SK-N-SH treated with all-trans-retinoic acid at 6 μM for 48 hours (cell line): ENCODE measurements at regions not wholly inside any gene's neighbourhood (a gene's known extent, or its start where the extent isn't known, plus 50 kb on each side); places are given as distances from the start of the nearest gene placed in this dataset.

Experiments
- ATAC-seq: fragments of 200-7000 bp; cut with Tn5 transposase; 3 replicates; pipeline ENCODE4 v1.9.1; 2020; ENCODE audit warnings: mild to moderate bottlenecking, moderate library complexity
- ARNTL ChIP-seq: fragments of 450-650 bp; formaldehyde crosslinking; IDR thresholded peaks from 2 replicates; pipeline ENCODE4 v1.5.0; 2020; ENCODE audit warnings: low read depth, mild to moderate bottlenecking, moderate library complexity, borderline replicate concordance
- BACH2 ChIP-seq: fragments of 250-450 bp; sonication (Bioruptor Pico); IDR thresholded peaks from 2 replicates; pipeline ENCODE4 v1.9.0; 2021; ENCODE audit warnings: mild to moderate bottlenecking, borderline replicate concordance
- CSDC2 ChIP-seq: fragments of 250-450 bp; sonication (Bioruptor Pico); IDR thresholded peaks from 2 replicates; pipeline ENCODE4 v1.5.0; 2020; ENCODE audit warnings: mild to moderate bottlenecking, moderate library complexity
- ESRRG ChIP-seq: fragments of 250-450 bp; sonication (Bioruptor Pico); IDR thresholded peaks from 2 replicates; pipeline ENCODE4 v1.6.1; 2021; ENCODE audit warnings: mild to moderate bottlenecking
- GLIS3 ChIP-seq: fragments of 250-450 bp; sonication (Bioruptor Pico); IDR thresholded peaks from 2 replicates; pipeline ENCODE4 v1.5.0; 2020; ENCODE audit warnings: mild to moderate bottlenecking, moderate library complexity
- ISL1 ChIP-seq: fragments of 250-450 bp; sonication (Bioruptor Pico); IDR thresholded peaks from 2 replicates; pipeline ENCODE4 v2.1.2; 2022; ENCODE audit warnings: mild to moderate bottlenecking, moderate library complexity
- OSR1 ChIP-seq: fragments of 250-450 bp; sonication (Bioruptor Pico); IDR thresholded peaks from 2 replicates; pipeline ENCODE4 v1.8.0; 2022; ENCODE audit warnings: moderate library complexity, mild to moderate bottlenecking, inconsistent platforms
- POU6F1 ChIP-seq: fragments of 250-450 bp; sonication (Bioruptor Pico); IDR thresholded peaks from 2 replicates; pipeline ENCODE4 v1.8.0; 2021; ENCODE audit warnings: low read depth, mild to moderate bottlenecking, moderate library complexity, borderline replicate concordance
- PPARA ChIP-seq: fragments of 250-450 bp; sonication (Bioruptor Pico); IDR thresholded peaks from 2 replicates; pipeline ENCODE4 v1.5.0; 2020; ENCODE audit warnings: mild to moderate bottlenecking, borderline replicate concordance
- RARB ChIP-seq: fragments of 250-450 bp; sonication (Bioruptor Pico); IDR thresholded peaks from 2 replicates; pipeline ENCODE4 v1.8.0; 2021; ENCODE audit warnings: mild to moderate bottlenecking, moderate library complexity
- SNAI2 ChIP-seq: fragments of 250-450 bp; sonication (Bioruptor Pico); IDR thresholded peaks from 2 replicates; pipeline ENCODE4 v1.5.0; 2020; ENCODE audit warnings: mild to moderate bottlenecking, moderate library complexity
- TCF4 ChIP-seq: fragments of 250-450 bp; sonication (Bioruptor Pico); IDR thresholded peaks from 2 replicates; pipeline ENCODE4 v1.8.0; 2021; ENCODE audit warnings: mild to moderate bottlenecking, moderate library complexity, borderline replicate concordance
- TOX ChIP-seq: fragments of 250-450 bp; sonication (Bioruptor Pico); IDR thresholded peaks from 2 replicates; pipeline ENCODE4 v1.8.0; 2021; ENCODE audit warnings: mild to moderate bottlenecking, moderate library complexity, borderline replicate concordance
- ZC3H10 ChIP-seq: fragments of 250-450 bp; sonication (Bioruptor Pico); IDR thresholded peaks from 2 replicates; pipeline ENCODE4 v1.5.1; 2021; ENCODE audit warnings: mild to moderate bottlenecking, moderate library complexity
- ZFP3 ChIP-seq: fragments of 250-450 bp; sonication (Bioruptor Pico); IDR thresholded peaks from 2 replicates; pipeline ENCODE4 v1.5.0; 2020; ENCODE audit warnings: mild to moderate bottlenecking, moderate library complexity
- ZFP30 ChIP-seq: fragments of 450-650 bp; formaldehyde crosslinking; IDR thresholded peaks from 2 replicates; pipeline ENCODE4 v1.5.0; 2022; ENCODE audit warnings: mild to moderate bottlenecking, moderate library complexity
- ZNF565 ChIP-seq: fragments of 450-650 bp; formaldehyde crosslinking; conservative IDR thresholded peaks from 2 replicates; pipeline ENCODE4 v1.5.0; 2020; ENCODE audit warnings: low read depth, mild to moderate bottlenecking, moderate library complexity
- ZNF70 ChIP-seq: fragments of 450-650 bp; formaldehyde crosslinking; IDR thresholded peaks from 2 replicates; pipeline ENCODE4 v1.5.0; 2020; ENCODE audit warnings: mild to moderate bottlenecking, moderate library complexity
- ZNF8 ChIP-seq: fragments of 450-650 bp; formaldehyde crosslinking; IDR thresholded peaks from 2 replicates; pipeline ENCODE4 v1.5.0; 2020; ENCODE audit warnings: mild to moderate bottlenecking, moderate library complexity
- TF ChIP-seq, protein P1 (sequence below): fragments of 250-450 bp; sonication (Bioruptor Pico); IDR thresholded peaks from 2 replicates; pipeline ENCODE4 v1.5.0; 2020; ENCODE audit warnings: mild to moderate bottlenecking, moderate library complexity
- TF ChIP-seq, protein P2 (sequence below): fragments of 250-450 bp; sonication (Bioruptor Pico); IDR thresholded peaks from 2 replicates; pipeline ENCODE4 v1.5.1; 2020; ENCODE audit warnings: low read depth, mild to moderate bottlenecking, moderate library complexity

GRCh38 chr5:143624465-143624864 lies 187.5 kb upstream of the HMHB1 start (continued):
- TF ChIP-seq RARB (CRISPR knock-in tag) (no peak), ZNF70 (CRISPR knock-in tag) (no peak)
- TF ChIP-seq, all 23 proteins: peak for 0

- no peak for TF ChIP-seq ZFP30 (CRISPR knock-in tag)
- TF ChIP-seq ZNF565 (CRISPR knock-in tag), result no peak
- TF ChIP-seq, protein P1, sequence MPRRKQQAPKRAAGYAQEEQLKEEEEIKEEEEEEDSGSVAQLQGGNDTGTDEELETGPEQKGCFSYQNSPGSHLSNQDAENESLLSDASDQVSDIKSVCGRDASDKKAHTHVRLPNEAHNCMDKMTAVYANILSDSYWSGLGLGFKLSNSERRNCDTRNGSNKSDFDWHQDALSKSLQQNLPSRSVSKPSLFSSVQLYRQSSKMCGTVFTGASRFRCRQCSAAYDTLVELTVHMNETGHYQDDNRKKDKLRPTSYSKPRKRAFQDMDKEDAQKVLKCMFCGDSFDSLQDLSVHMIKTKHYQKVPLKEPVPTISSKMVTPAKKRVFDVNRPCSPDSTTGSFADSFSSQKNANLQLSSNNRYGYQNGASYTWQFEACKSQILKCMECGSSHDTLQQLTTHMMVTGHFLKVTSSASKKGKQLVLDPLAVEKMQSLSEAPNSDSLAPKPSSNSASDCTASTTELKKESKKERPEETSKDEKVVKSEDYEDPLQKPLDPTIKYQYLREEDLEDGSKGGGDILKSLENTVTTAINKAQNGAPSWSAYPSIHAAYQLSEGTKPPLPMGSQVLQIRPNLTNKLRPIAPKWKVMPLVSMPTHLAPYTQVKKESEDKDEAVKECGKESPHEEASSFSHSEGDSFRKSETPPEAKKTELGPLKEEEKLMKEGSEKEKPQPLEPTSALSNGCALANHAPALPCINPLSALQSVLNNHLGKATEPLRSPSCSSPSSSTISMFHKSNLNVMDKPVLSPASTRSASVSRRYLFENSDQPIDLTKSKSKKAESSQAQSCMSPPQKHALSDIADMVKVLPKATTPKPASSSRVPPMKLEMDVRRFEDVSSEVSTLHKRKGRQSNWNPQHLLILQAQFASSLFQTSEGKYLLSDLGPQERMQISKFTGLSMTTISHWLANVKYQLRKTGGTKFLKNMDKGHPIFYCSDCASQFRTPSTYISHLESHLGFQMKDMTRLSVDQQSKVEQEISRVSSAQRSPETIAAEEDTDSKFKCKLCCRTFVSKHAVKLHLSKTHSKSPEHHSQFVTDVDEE, result no peak
- TF ChIP-seq ISL1, result no peak
- TF ChIP-seq ARNTL, result no peak
- TF ChIP-seq, protein P2, sequence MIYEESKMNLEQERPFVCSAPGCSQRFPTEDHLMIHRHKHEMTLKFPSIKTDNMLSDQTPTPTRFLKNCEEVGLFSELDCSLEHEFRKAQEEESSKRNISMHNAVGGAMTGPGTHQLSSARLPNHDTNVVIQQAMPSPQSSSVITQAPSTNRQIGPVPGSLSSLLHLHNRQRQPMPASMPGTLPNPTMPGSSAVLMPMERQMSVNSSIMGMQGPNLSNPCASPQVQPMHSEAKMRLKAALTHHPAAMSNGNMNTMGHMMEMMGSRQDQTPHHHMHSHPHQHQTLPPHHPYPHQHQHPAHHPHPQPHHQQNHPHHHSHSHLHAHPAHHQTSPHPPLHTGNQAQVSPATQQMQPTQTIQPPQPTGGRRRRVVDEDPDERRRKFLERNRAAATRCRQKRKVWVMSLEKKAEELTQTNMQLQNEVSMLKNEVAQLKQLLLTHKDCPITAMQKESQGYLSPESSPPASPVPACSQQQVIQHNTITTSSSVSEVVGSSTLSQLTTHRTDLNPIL (CRISPR knock-in tag), result no peak
- no peak for ATAC-seq
Measured at GRCh38 chr5:143619040-143619439, 192.9 kb upstream of the HMHB1 start.

- TF ChIP-seq PPARA (no peak), GLIS3 (CRISPR knock-in tag) (no peak), TOX (CRISPR knock-in tag) (no peak), ZNF70 (CRISPR knock-in tag) (no peak), CSDC2 (no peak), ZNF565 (CRISPR knock-in tag) (no peak), RARB (CRISPR knock-in tag) (no peak), ISL1 (no peak), POU6F1 (CRISPR knock-in tag) (no peak), SNAI2 (CRISPR knock-in tag) (no peak), ZNF8 (CRISPR knock-in tag) (no peak), BACH2 (CRISPR knock-in tag) (no peak), ZFP3 (CRISPR knock-in tag) (no peak), ZC3H10 (no peak), TCF4 (CRISPR knock-in tag) (no peak), ARNTL (no peak), ZFP30 (CRISPR knock-in tag) (no peak)
- TF ChIP-seq, protein P2 (CRISPR knock-in tag), result no peak
- no peak for ATAC-seq
Measured at GRCh38 chr5:143618141-143618540, 193.8 kb upstream of the HMHB1 start.

- no peak for TF ChIP-seq ZC3H10
- TF ChIP-seq ESRRG (CRISPR knock-in tag), result no peak
- TF ChIP-seq POU6F1 (CRISPR knock-in tag), result no peak
- no peak for TF ChIP-seq OSR1 (CRISPR knock-in tag)
- no peak for TF ChIP-seq SNAI2 (CRISPR knock-in tag)
- no peak for ATAC-seq
Measured at GRCh38 chr5:143614831-143615230, 197.1 kb upstream of the HMHB1 start.
